PC-3 (cell line): ENCODE measurements at regions not wholly inside any gene's neighbourhood (a gene's known extent, or its start where the extent isn't known, plus 50 kb on each side); places are given as distances from the start of the nearest gene placed in this dataset.

ENCODE experiments used
- ATAC-seq: fragments of 200-7000 bp; cut with Tn5 transposase; 2 replicates; pipeline ENCODE4 v1.9.1; 2020; ENCODE audit warnings: mild to moderate bottlenecking, moderate library complexity
- BruUV-seq: library from RNA; stranded (reverse); fragments of 400-500 nt; replicated peaks from 2 replicates; lab custom pipeline; 2021; lab: Mats Ljungman, UMichigan
- CTCF ChIA-PET: fragments of 300-600 bp; sonication (Branson Sonifier 250); formaldehyde crosslinking; loops from one replicate; lab custom pipeline; 2022; ENCODE audit warnings: antibody characterized with exemption; lab: Charles Lee
- POLR2A ChIA-PET: fragments of 300-600 bp; sonication (Branson Sonifier 250); formaldehyde crosslinking; loops from one replicate; lab custom pipeline; 2022; ENCODE audit warnings: antibody characterized with exemption; ENCODE audit not compliant: unreplicated experiment; lab: Charles Lee
- DNase-seq: peaks from one replicate; pipeline ENCODE4 v3.0.0-alpha.2; 2015
- H2AFZ ChIP-seq: fragments of 300-600 bp; sonication (generic); 2 replicates; pipeline ENCODE4 v1.6.0; 2016; ENCODE audit warnings: antibody characterized with exemption, low read length
- H3F3A ChIP-seq: fragments of 300-600 bp; sonication (generic); one replicate; pipeline ENCODE4 v1.6.0; 2017; ENCODE audit warnings: antibody characterized with exemption, low read length, control low read depth, mild to moderate bottlenecking; ENCODE audit not compliant: unreplicated experiment
- H3K27ac ChIP-seq: fragments of 300-600 bp; sonication (generic); 2 replicates; pipeline ENCODE4 v1.5.1; 2016; ENCODE audit warnings: mild to moderate bottlenecking, low read length
- H3K27me3 ChIP-seq: fragments of 300-600 bp; sonication (generic); 2 replicates; pipeline ENCODE4 v1.6.1; 2016; ENCODE audit warnings: low read length, mixed read lengths
- H3K36me3 ChIP-seq: fragments of 300-600 bp; sonication (generic); 2 replicates; pipeline ENCODE4 v1.6.1; 2016; ENCODE audit warnings: low read depth, mixed run types, low read length, mixed read lengths
- H3K4me1 ChIP-seq: fragments of 300-600 bp; sonication (generic); 2 replicates; pipeline ENCODE4 v1.5.1; 2016; ENCODE audit warnings: low read length; ENCODE audit not compliant: insufficient read depth
- H3K4me2 ChIP-seq: fragments of 300-600 bp; sonication (generic); 2 replicates; pipeline ENCODE4 v1.6.0; 2016; ENCODE audit warnings: low read length
- H3K4me3 ChIP-seq: fragments of 300-600 bp; sonication (generic); 2 replicates; pipeline ENCODE4 v1.5.1; 2016; ENCODE audit warnings: mild to moderate bottlenecking, low read length, mixed read lengths
- H3K79me2 ChIP-seq: fragments of 300-600 bp; sonication (generic); 2 replicates; pipeline ENCODE4 v1.6.1; 2017; ENCODE audit warnings: low read length, mixed read lengths
- H3K9ac ChIP-seq: fragments of 300-600 bp; sonication (generic); 2 replicates; pipeline ENCODE4 v1.6.0; 2016; ENCODE audit warnings: mild to moderate bottlenecking, low read length
- H3K9me2 ChIP-seq: fragments of 300-600 bp; sonication (generic); replicated peaks from 2 replicates; pipeline ENCODE4 v1.6.1; 2016; ENCODE audit warnings: mixed run types, low read length, mixed read lengths
- H3K9me3 ChIP-seq: fragments of 300-600 bp; sonication (generic); 2 replicates; pipeline ENCODE4 v1.6.1; 2016; ENCODE audit warnings: low read length, mixed read lengths
- H4K20me1 ChIP-seq: fragments of 300-600 bp; sonication (generic); 2 replicates; pipeline ENCODE4 v1.6.1; 2016; ENCODE audit warnings: low read length, mixed read lengths
- EZH2 ChIP-seq: fragments of 300-600 bp; sonication (generic); IDR thresholded peaks from one replicate; pipeline ENCODE4 v1.6.1; 2017; ENCODE audit warnings: antibody characterized with exemption, mild to moderate bottlenecking, low read length; ENCODE audit not compliant: unreplicated experiment
- EZH2phosphoT487 ChIP-seq: fragments of 300-600 bp; sonication (generic); IDR thresholded peaks from 2 replicates; pipeline ENCODE4 v1.6.1; 2018; ENCODE audit warnings: mild to moderate bottlenecking, antibody characterized with exemption, low read length, borderline replicate concordance
- intact Hi-C: fragments of 100-400 bp; cut with micrococcal nuclease; formaldehyde crosslinking; loops from 2 replicates; pipeline ENCODE4 v1.9.0; 2023
- TF ChIP-seq, protein P1 (sequence below): fragments of 300-600 bp; sonication (generic); conservative IDR thresholded peaks from 2 replicates; pipeline ENCODE4 v1.5.1; 2017; ENCODE audit warnings: antibody characterized with exemption, low read depth, mild to moderate bottlenecking, low read length

GRCh38 chr22:22759371-22759770 is 115.0 kb downstream of the GGTLC2 start:
- DNase-seq (no peak), ATAC-seq (no peak)
- Histone ChIP-seq H3K9ac (no peak overlapping the region), H3K27ac (no peak overlapping the region), H4K20me1 (no peaks in the 10 kb centered on the region), H3K4me2 (no peak overlapping the region), H3K9me2 (no peaks in the 10 kb centered on the region), H3K4me1 (no peaks in the 10 kb centered on the region), H3K79me2 (no peaks in the 10 kb centered on the region), H3K27me3 (no peaks in the 10 kb centered on the region), H3K9me3 (no peaks in the 10 kb centered on the region), H2AFZ (no peak overlapping the region), H3K4me3 (no peak overlapping the region), H3K36me3 (no peaks in the 10 kb centered on the region), H3F3A (no peaks in the 10 kb centered on the region)
- CTCF ChIA-PET = interaction anchor here (0.6 kb wide), 1 partner anchor 118 kb away, joined by 3 read pairs; no protein-coding TSS in a partner anchor
- POLR2A ChIA-PET = no interaction called here
- no peak for TF ChIP-seq EZH2phosphoT487
- TF ChIP-seq EZH2 = no peak
- TF ChIP-seq, protein P1, sequence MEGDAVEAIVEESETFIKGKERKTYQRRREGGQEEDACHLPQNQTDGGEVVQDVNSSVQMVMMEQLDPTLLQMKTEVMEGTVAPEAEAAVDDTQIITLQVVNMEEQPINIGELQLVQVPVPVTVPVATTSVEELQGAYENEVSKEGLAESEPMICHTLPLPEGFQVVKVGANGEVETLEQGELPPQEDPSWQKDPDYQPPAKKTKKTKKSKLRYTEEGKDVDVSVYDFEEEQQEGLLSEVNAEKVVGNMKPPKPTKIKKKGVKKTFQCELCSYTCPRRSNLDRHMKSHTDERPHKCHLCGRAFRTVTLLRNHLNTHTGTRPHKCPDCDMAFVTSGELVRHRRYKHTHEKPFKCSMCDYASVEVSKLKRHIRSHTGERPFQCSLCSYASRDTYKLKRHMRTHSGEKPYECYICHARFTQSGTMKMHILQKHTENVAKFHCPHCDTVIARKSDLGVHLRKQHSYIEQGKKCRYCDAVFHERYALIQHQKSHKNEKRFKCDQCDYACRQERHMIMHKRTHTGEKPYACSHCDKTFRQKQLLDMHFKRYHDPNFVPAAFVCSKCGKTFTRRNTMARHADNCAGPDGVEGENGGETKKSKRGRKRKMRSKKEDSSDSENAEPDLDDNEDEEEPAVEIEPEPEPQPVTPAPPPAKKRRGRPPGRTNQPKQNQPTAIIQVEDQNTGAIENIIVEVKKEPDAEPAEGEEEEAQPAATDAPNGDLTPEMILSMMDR = no peak
- intact Hi-C loops = no loop called here
- BruUV-seq = no TSS peak

DNA sequence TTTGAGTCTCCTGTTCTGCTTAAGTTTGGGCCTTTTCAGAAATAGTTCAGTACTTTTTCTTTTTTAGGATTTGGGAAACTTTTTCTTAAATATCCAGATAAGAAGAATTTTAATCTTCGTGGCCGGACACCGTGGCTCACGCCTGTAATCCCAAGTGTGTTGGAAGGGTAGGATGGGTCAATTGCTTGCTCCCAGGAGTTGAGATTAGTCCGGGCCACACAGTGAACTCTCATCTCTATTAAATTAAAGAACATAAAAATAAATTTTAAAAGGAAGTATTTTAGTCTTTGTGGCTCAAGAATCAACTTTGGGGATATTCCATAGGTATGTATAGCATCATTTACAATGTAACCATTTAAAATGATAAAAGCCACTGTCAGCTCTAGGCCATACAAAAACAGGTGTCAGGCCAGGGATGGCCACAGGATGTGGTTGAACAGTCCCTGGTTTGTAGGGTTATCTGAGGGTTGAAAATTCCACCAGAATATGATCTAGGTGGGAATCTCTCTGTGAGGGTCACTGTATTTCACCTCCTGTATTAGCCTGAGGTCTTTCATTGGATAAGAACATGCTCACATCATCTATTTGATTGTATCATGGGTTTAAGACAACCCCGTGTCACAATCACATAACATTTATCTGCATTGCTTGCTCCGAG is 115.6 kb downstream of the GGTLC2 start:
- ATAC-seq = no peak
- H3K9ac ChIP-seq = no peak overlapping the region
- no peaks in the 10 kb centered on the region for H3K79me2 ChIP-seq
- no peaks in the 10 kb centered on the region for H3F3A ChIP-seq
- no peaks in the 10 kb centered on the region for H3K27me3 ChIP-seq
- H3K9me2 ChIP-seq = no peaks in the 10 kb centered on the region
- DNase-seq = no peak
- intact Hi-C loops = no loop called here
- H3K4me1 ChIP-seq = no peaks in the 10 kb centered on the region
- no peak overlapping the region for H3K4me2 ChIP-seq
- no peak overlapping the region for H2AFZ ChIP-seq
- no peak overlapping the region for H3K27ac ChIP-seq
- no peak for TF ChIP-seq EZH2phosphoT487
- TF ChIP-seq, protein P1 = no peak
- no peak for TF ChIP-seq EZH2
- no peaks in the 10 kb centered on the region for H3K9me3 ChIP-seq
- no TSS peak for BruUV-seq
- POLR2A ChIA-PET = no interaction called here
- CTCF ChIA-PET = no interaction called here
- no peaks in the 10 kb centered on the region for H3K36me3 ChIP-seq
- H3K4me3 ChIP-seq = no peak overlapping the region
- no peaks in the 10 kb centered on the region for H4K20me1 ChIP-seq

GRCh38 chr22:22761606-22761962 is 117.2 kb downstream of the GGTLC2 start:
- H2AFZ ChIP-seq = no peak overlapping the region
- H3K9ac ChIP-seq = no peak overlapping the region
- TF ChIP-seq EZH2 (no peak), EZH2phosphoT487 (no peak)
- TF ChIP-seq, protein P1 = no peak
- no peak overlapping the region for H3K27ac ChIP-seq
- H3K9me2 ChIP-seq = no peaks in the 10 kb centered on the region
- no peak overlapping the region for H3K4me2 ChIP-seq
- DNase-seq = no peak
- H3K9me3 ChIP-seq = no peaks in the 10 kb centered on the region
- no peaks in the 10 kb centered on the region for H3K36me3 ChIP-seq
- ChIA-PET POLR2A (no interaction called here), CTCF (no interaction called here)
- intact Hi-C loops = no loop called here
- no peak overlapping the region for H3K4me3 ChIP-seq
- BruUV-seq = no TSS peak
- no peaks in the 10 kb centered on the region for H4K20me1 ChIP-seq
- no peak for ATAC-seq
- no peaks in the 10 kb centered on the region for H3F3A ChIP-seq
- no peaks in the 10 kb centered on the region for H3K79me2 ChIP-seq
- no peaks in the 10 kb centered on the region for H3K27me3 ChIP-seq
- H3K4me1 ChIP-seq = no peaks in the 10 kb centered on the region
